ENCODE measurements at regions not wholly inside any gene's neighbourhood (a gene's known extent, or its start where the extent isn't known, plus 50 kb on each side); places are given as distances from the start of the nearest gene placed in this dataset.

DNA sequence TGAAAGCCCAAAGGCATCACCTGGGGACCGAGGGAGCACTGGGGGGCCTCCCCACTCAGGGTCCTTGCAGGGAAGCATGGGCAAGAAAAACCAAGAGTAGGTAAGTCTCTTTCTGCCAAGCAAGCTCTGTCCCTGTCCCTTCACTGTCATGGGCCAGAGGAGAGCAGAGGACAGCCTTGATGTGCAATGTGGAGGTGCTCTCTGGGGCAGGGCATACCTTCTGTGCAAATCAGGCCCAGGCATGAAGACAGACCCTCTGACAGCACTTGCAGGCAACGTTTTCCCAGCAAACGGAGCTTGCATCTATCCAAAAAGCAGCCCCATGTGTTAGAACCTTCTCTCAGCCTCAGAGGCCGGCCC lies 192.5 kb upstream of the PWP1 start:
- DNase-seq (ENCODE audit: extremely low spot score, unreplicated experiment) = no peak
- peaks cover 3% of the 10 kb centered on the region for H3K27me3 Mint-ChIP-seq
- no peak overlapping the region for H3K4me3 Mint-ChIP-seq
- no peak overlapping the region for H3K27ac Mint-ChIP-seq
- H3K36me3 Mint-ChIP-seq = peaks cover 7% of the 10 kb centered on the region
- TF ChIP-seq, protein P1, sequence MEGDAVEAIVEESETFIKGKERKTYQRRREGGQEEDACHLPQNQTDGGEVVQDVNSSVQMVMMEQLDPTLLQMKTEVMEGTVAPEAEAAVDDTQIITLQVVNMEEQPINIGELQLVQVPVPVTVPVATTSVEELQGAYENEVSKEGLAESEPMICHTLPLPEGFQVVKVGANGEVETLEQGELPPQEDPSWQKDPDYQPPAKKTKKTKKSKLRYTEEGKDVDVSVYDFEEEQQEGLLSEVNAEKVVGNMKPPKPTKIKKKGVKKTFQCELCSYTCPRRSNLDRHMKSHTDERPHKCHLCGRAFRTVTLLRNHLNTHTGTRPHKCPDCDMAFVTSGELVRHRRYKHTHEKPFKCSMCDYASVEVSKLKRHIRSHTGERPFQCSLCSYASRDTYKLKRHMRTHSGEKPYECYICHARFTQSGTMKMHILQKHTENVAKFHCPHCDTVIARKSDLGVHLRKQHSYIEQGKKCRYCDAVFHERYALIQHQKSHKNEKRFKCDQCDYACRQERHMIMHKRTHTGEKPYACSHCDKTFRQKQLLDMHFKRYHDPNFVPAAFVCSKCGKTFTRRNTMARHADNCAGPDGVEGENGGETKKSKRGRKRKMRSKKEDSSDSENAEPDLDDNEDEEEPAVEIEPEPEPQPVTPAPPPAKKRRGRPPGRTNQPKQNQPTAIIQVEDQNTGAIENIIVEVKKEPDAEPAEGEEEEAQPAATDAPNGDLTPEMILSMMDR (conservative IDR thresholded peaks at IDR 0.05) = no peak
- H3K4me1 Mint-ChIP-seq (ENCODE audit: unreplicated experiment) = peaks cover 9% of the 10 kb centered on the region
- peaks cover 6% of the 10 kb centered on the region for H3K9me3 Mint-ChIP-seq

DNA sequence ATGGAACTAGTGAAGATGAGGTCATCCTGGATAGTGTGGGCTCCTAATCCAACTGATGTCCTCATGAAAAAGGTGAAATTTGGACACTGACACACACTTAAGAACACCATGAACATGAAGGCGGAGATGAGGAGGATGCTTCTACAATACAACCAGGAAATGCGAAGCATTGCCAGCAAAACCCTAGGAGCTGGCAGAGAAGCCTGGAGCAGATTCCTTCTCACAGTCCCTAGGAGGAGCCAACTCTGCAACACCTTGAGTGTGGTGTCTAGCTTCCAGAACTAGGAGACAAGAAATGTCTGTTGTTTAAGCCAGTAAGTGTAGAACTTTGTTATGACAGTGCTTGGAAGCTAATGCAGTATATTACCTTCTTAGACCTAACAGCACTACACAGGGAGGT lies 191.9 kb upstream of the PWP1 start:
- TF ChIP-seq, protein P1 (conservative IDR thresholded peaks at IDR 0.05) = no peak
- H3K36me3 Mint-ChIP-seq = peaks cover 7% of the 10 kb centered on the region
- H3K4me1 Mint-ChIP-seq (ENCODE audit: unreplicated experiment) = peaks cover 9% of the 10 kb centered on the region
- H3K9me3 Mint-ChIP-seq = peaks cover 6% of the 10 kb centered on the region
- peaks cover 3% of the 10 kb centered on the region for H3K27me3 Mint-ChIP-seq
- H3K27ac Mint-ChIP-seq = no peak overlapping the region
- no peak overlapping the region for H3K4me3 Mint-ChIP-seq
- DNase-seq (ENCODE audit: extremely low spot score, unreplicated experiment) = no peak

DNA sequence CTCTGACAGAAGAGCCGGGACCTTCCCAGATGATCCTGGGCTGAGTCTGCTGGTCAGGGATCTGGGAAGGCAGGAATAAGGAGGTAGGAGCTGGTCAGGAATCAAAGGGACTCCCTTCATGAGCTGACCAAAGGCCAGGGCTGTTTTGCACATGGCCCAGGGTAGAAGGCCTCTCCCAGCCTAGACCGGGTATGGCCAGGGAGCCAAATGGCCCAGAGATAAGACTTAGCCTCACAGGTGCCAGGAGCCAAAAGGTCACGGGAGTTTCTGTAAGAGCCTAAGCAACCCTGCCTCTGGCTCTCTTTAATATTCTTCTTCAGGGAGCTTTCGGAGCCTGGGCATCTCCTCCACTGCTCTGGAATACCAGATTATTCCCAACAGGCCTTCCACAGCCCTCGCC lies 191.3 kb upstream of the PWP1 start:
- peaks cover 9% of the 10 kb centered on the region for H3K4me1 Mint-ChIP-seq (ENCODE audit: unreplicated experiment)
- H3K27me3 Mint-ChIP-seq = peaks cover 3% of the 10 kb centered on the region
- H3K4me3 Mint-ChIP-seq = no peak overlapping the region
- H3K36me3 Mint-ChIP-seq = peaks cover 7% of the 10 kb centered on the region
- peaks cover 6% of the 10 kb centered on the region for H3K9me3 Mint-ChIP-seq
- TF ChIP-seq, protein P1 (conservative IDR thresholded peaks at IDR 0.05) = no peak
- H3K27ac Mint-ChIP-seq = no peak overlapping the region
- no peak for DNase-seq (ENCODE audit: extremely low spot score, unreplicated experiment)

DNA sequence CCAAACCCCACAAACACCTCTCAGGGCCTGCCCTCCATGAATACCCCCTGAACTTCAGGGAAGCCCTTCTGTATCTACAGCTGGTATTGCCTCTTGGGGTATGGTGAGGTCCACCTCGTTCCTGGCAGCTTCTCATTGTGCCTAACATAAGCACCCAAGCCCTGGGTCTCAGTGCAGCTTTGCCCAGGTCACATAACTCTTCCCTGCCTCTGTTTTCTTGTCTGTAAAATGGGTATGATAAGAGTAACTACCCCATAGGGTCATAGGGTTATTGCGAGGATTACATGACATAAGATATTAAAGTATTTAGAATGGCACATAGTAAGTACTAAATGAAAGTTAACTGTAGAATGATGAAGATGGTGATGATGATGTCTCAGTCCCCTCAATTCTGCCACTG lies 190.0 kb upstream of the PWP1 start:
- H3K36me3 Mint-ChIP-seq = peaks cover 7% of the 10 kb centered on the region
- H3K9me3 Mint-ChIP-seq = peaks cover 6% of the 10 kb centered on the region
- TF ChIP-seq, protein P1 (conservative IDR thresholded peaks at IDR 0.05) = no peak
- peaks cover 3% of the 10 kb centered on the region for H3K27me3 Mint-ChIP-seq
- H3K4me1 Mint-ChIP-seq (ENCODE audit: unreplicated experiment) = peaks cover 9% of the 10 kb centered on the region
- H3K4me3 Mint-ChIP-seq = no peak overlapping the region
- no peak overlapping the region for H3K27ac Mint-ChIP-seq
- no peak for DNase-seq (ENCODE audit: extremely low spot score, unreplicated experiment)

DNA sequence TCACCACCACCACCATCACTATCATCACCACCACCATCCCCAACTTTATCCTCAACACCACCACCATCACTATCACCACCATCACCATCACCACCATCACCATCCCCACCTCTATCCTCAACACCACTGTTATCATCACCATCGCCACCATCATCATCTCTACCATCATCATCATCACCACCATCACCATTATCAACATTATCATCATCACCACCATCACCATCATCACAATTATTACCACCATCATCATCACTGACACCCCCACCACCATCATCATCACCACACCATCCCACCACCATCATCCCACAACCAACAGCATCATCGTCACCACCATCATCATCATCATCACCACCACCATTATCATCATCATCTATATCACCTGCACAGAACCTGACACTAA lies 188.4 kb upstream of the PWP1 start:
- no peak overlapping the region for H3K4me3 Mint-ChIP-seq
- DNase-seq (ENCODE audit: extremely low spot score, unreplicated experiment) = no peak
- no peak overlapping the region for H3K27ac Mint-ChIP-seq
- TF ChIP-seq, protein P1 (conservative IDR thresholded peaks at IDR 0.05) = no peak
- H3K4me1 Mint-ChIP-seq (ENCODE audit: unreplicated experiment) = peaks cover 8% of the 10 kb centered on the region
- H3K9me3 Mint-ChIP-seq = peaks cover 6% of the 10 kb centered on the region
- peaks cover 3% of the 10 kb centered on the region for H3K27me3 Mint-ChIP-seq
- peaks cover 7% of the 10 kb centered on the region for H3K36me3 Mint-ChIP-seq

DNA sequence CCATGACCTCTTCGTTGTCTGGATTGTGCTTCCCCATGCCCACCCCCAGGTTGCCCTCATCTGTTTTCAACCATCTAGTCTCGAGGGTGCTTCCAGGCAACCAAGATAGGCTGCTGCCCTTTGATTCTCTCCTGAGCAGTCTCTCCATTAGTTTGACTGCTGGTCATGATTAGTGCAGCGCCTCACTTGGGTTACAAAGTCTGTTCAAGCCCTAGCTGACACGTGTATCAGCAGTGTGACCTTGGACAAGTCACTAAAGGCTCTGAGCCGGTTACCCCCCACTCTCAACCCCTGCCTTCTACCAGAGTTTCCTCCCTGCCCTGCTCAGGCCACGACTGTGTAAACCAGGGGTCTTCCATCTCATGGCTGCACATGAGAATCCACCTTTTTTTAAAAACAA lies 185.3 kb upstream of the PWP1 start:
- no peak for DNase-seq (ENCODE audit: extremely low spot score, unreplicated experiment)
- Mint-ChIP-seq H3K4me3 (no peak overlapping the region), H3K36me3 (peaks cover 7% of the 10 kb centered on the region), H3K27ac (no peak overlapping the region), H3K9me3 (peaks cover 6% of the 10 kb centered on the region), H3K27me3 (peaks cover 3% of the 10 kb centered on the region), H3K4me1 (ENCODE audit: unreplicated experiment) (no peaks in the 10 kb centered on the region)
- TF ChIP-seq, protein P1 (conservative IDR thresholded peaks at IDR 0.05) = no peak

Measured in type B pancreatic cell (in vitro differentiated cells).